ENCODE measurements at regions not wholly inside any gene's neighbourhood (a gene's known extent, or its start where the extent isn't known, plus 50 kb on each side); places are given as distances from the start of the nearest gene placed in this dataset.

DNA sequence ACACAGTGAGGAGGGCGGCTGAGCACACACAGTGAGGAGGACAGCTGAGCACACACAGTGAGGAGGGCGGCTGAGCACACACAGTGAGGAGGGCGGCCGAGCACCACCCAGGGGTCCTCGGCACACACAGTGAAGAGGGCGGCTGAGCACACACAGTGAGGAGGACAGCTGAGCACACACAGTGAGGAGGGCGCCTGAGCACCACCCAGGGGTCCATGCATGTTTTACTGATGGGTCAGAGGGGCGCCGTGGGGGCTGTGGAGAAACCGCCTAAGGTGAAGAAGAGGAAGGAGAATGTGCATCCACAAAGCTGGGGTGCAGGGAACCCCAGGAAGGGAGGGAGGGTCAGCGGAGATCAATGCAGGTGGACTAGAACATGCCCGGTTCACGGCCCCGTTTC is 461.8 kb downstream of the BRD1 start:
- H3K27me3 Mint-ChIP-seq (ENCODE audit: low read depth): peaks cover 11% of the 10 kb centered on the region
- no peaks in the 10 kb centered on the region for H3K36me3 Mint-ChIP-seq (ENCODE audit: low read depth)
- no peak overlapping the region for H3K4me3 Mint-ChIP-seq
- TF ChIP-seq, protein P1, sequence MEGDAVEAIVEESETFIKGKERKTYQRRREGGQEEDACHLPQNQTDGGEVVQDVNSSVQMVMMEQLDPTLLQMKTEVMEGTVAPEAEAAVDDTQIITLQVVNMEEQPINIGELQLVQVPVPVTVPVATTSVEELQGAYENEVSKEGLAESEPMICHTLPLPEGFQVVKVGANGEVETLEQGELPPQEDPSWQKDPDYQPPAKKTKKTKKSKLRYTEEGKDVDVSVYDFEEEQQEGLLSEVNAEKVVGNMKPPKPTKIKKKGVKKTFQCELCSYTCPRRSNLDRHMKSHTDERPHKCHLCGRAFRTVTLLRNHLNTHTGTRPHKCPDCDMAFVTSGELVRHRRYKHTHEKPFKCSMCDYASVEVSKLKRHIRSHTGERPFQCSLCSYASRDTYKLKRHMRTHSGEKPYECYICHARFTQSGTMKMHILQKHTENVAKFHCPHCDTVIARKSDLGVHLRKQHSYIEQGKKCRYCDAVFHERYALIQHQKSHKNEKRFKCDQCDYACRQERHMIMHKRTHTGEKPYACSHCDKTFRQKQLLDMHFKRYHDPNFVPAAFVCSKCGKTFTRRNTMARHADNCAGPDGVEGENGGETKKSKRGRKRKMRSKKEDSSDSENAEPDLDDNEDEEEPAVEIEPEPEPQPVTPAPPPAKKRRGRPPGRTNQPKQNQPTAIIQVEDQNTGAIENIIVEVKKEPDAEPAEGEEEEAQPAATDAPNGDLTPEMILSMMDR (conservative IDR thresholded peaks at IDR 0.05): no peak
- DNase-seq (ENCODE audit: low read depth, low spot score): no peak
- peak overlapping the region; percentile 7 for H3K27ac Mint-ChIP-seq (ENCODE audit: unreplicated experiment)
- peaks cover 7% of the 10 kb centered on the region for H3K4me1 Mint-ChIP-seq
- H3K9me3 Mint-ChIP-seq: no peaks in the 10 kb centered on the region

DNA sequence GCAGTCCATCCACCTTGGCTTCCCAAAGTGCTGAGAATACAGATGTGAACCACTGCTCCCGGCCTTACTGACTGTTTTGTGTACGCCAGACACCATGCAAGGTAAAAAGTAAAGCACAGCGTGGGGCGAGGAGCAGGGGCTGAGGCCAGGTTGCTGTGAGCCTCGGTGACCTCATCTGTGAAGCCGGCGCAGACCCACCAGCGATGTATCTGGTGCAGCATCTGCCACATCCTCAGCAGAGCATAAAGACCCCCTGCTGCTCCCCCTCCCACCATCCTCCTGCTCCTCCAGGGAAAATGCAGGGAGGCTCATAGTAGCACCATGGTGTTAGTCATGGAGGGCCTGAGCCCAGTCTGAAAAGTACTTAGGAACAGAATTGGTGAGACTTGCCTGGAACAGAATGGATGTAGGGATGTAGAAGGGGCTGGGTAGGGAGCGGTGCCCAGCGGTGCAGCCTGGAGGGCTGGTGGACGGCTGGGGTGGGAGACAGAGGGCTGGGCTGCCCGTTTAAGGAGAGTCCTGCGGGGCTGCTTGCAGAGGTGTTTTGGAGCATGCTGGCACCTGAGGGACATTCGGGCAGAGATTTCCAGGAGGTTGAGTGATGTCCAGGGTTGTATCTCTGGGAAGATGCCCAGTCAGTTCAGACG is 462.4 kb downstream of the BRD1 start:
- DNase-seq (ENCODE audit: low read depth, low spot score): no peak
- peaks cover under 1% of the 10 kb centered on the region for H3K4me1 Mint-ChIP-seq
- peaks cover 6% of the 10 kb centered on the region for H3K27me3 Mint-ChIP-seq (ENCODE audit: low read depth)
- no peaks in the 10 kb centered on the region for H3K36me3 Mint-ChIP-seq (ENCODE audit: low read depth)
- TF ChIP-seq, protein P1 (conservative IDR thresholded peaks at IDR 0.05): no peak
- H3K27ac Mint-ChIP-seq (ENCODE audit: unreplicated experiment): no peak overlapping the region
- no peaks in the 10 kb centered on the region for H3K9me3 Mint-ChIP-seq
- no peak overlapping the region for H3K4me3 Mint-ChIP-seq

DNA sequence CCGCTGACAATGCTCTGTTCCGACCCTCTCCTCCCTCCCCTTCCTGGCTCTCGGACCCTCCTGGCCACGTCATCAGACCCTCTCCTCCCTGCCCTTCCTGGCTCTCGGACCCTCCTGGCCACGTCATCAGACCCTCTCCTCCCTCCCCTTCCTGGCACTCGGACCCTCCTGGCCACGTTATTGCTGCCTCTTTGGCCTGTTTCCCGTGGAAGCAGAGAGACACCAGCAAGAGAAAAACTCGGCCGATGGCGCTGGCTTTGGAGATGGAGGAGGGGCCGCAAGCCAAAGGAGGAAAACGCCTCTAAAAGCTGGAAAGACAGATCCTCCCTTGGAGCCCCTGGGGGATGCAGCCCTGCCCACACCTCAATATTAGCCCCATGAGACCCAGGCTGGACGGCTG is 463.3 kb downstream of the BRD1 start:
- no peaks in the 10 kb centered on the region for H3K9me3 Mint-ChIP-seq
- H3K4me1 Mint-ChIP-seq: no peaks in the 10 kb centered on the region
- TF ChIP-seq, protein P1 (conservative IDR thresholded peaks at IDR 0.05): no peak
- H3K27me3 Mint-ChIP-seq (ENCODE audit: low read depth): peaks cover 6% of the 10 kb centered on the region
- H3K27ac Mint-ChIP-seq (ENCODE audit: unreplicated experiment): no peak overlapping the region
- no peaks in the 10 kb centered on the region for H3K36me3 Mint-ChIP-seq (ENCODE audit: low read depth)
- no peak overlapping the region for H3K4me3 Mint-ChIP-seq
- no peak for DNase-seq (ENCODE audit: low read depth, low spot score)

DNA sequence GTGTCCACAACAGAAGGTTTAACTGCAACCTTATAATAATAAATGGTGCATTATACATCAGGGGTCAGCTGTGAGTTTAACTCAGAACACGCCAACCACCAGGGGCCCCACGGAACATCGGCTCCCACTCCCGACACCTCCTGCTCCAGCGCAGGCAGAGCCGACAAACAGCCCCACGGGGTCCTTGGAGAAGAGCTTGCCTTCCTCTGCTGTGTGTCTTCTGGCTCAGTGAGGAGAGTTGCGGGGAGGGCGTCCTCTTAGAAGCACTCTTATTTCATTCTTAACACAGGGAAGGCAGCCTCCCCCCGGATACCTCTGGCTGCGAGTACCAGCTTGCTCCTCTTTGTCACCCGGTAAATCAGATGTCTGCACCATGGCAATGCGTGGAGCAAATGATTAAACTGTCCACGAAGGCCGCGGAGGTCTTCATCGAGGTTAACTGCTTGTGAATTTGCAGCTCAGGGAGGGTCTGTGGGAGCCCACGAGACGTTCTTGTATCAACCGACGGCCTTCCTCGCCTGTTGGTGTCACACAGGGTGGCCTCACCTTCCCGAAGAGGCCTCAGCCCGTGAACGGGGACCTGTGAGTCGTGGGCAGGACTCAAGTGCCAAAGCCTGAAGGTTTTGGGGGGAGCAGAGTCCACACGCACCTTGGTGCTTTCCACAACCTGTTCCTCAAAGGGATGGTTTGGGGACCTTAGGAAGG is 464.0 kb downstream of the BRD1 start:
- Mint-ChIP-seq H3K4me1 (no peaks in the 10 kb centered on the region), H3K27me3 (ENCODE audit: low read depth) (peaks cover 5% of the 10 kb centered on the region), H3K36me3 (ENCODE audit: low read depth) (no peaks in the 10 kb centered on the region), H3K27ac (ENCODE audit: unreplicated experiment) (no peak overlapping the region), H3K4me3 (no peak overlapping the region), H3K9me3 (no peaks in the 10 kb centered on the region)
- no peak for DNase-seq (ENCODE audit: low read depth, low spot score)
- TF ChIP-seq, protein P1 (conservative IDR thresholded peaks at IDR 0.05): no peak

DNA sequence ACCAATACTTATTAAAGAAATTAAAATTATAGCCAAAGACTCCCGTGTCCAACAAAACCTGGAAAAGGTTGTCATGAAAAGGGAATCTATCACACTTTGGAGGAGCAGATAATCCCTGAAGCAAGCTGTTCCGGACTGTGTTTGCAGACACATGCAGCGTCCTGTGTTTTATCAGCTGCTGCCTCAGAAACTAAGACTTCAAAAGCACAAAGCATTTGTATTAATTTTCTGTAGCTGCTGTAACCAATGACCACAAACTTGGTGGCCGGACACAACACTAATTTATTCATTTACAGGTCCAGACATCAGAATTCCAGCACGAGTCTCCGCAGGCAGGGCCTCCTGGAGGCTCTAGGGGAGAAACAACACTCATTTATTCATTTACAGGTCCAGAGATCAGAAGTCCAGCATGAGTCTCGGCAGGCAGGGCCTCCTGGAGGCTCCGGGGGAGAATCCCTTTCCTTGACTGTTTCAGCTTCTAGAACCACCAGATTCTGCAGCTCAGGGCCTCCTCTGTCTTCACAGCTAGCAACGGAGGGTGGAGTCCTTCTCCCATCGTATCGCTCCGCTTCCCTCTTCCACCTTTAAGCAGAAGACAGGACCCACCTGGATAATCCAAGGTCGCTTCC is 465.3 kb downstream of the BRD1 start:
- Mint-ChIP-seq H3K36me3 (ENCODE audit: low read depth) (no peaks in the 10 kb centered on the region), H3K27ac (ENCODE audit: unreplicated experiment) (no peak overlapping the region), H3K27me3 (ENCODE audit: low read depth) (peaks cover 5% of the 10 kb centered on the region), H3K4me1 (no peaks in the 10 kb centered on the region), H3K4me3 (no peak overlapping the region), H3K9me3 (no peaks in the 10 kb centered on the region)
- TF ChIP-seq, protein P1 (conservative IDR thresholded peaks at IDR 0.05): no peak
- DNase-seq (ENCODE audit: low read depth, low spot score): no peak

All from neural crest cell (in vitro differentiated cells).